NCI-H748 treated with DMSO at 0.1 percent for 48 hours (cell line): ENCODE measurements at regions not wholly inside any gene's neighbourhood (a gene's known extent, or its start where the extent isn't known, plus 50 kb on each side); places are given as distances from the start of the nearest gene placed in this dataset.
A peak's percentile ranks its signal among the peaks of the same experiment; 100 is the strongest.
"Not testable (repeated sequence)": the region's sequence is repeated elsewhere in the genome, so short reads cannot be mapped to it uniquely, and the experiment has no call there.

Source experiments
- DNase-seq: peaks from one replicate; lab custom pipeline; 2025; lab: John Stamatoyannopoulos, UW

DNA sequence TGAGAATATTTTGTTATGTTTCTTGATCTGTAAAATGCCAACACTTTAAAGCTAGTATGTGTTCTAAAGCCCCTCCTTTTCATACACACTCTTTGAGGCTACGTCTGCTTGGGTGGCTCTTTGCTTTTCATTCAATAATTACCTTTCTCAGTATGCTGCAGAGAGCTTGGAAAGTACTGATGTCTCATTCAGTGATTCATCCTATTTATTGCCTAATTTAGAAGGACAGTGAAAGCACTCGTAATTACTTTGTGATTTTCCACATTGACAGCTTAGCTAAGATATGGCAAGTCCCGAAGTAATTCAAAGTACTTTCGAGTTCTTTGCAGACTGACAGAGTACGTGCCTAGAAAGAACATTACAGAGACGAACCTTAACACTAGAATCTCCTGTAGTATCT is 57.2 kb downstream of the BMP15 start:
- no peak for DNase-seq

DNA sequence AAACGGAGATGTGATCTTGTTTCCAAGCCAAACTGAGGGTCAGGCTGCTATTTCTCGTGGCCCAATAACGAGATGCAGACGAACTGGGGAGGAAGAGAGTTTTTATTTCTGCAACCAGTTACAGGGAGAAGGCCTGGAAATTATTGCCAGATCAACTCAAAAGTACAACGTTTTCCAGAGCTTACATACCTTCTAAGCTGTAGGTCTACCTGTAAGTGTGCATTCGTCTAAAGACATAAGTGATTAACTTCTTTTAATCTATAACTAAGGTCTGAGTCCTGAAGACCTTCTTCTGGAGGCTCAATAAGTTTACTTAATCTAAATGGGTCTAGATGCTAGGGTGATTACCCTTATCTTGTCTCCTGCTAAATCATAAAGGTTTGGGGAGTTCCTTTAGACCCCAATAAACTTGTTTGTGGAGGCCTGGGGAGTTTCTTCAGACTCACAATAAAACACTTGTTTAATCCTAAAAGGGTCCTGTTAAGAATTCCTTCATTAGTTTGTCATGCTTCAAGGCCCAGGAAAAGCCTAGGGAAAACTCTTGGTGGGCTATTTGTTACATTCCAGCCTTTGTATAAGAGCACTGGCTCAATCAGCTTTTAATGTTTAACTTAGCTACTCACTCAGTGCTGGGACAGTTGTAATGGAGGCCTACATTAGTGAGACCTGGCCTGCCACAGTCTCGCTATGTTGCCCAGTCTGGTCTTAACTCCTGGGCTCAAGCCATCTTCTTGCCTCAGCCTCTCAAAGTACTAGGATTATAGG is 58.5 kb downstream of the BMP15 start:
- not testable (repeated sequence) for DNase-seq

DNA sequence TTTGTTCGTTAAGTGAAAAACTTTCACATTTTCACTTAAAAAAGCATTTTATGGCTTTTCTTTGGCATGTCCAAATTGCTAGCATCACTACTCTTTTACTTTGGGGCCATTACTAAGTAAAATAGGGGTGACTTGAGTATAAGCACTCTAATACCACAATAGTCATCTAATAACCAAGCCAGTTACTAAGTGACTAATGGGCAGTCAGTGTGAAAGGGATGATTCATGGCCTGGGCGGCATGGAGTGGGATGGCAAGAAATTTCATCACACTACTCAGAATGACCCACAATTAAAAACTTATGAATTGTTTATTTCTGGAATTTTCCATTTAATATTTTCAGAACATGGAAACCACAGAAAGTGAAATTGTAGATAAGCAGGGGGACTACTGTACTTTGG is 60.9 kb downstream of the BMP15 start:
- DNase-seq = no peak

DNA sequence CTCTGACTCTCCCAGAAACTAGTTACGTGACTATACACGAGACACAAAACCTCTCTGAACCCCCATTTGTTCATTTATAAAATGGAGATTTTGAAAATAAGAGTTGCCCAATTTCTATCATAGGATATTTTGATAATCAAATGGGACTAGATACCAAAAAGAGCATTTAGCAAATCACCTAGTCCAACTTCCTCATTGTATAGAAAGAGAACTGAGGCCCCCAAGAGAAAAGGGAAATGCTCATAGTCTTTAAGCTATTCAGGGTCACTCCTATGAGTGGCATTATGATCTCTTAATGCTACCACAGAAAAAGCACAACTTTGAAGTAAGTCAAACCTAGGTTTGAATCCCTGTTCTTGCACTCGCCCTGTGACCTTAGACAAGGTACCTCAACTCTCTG is 62.7 kb downstream of the BMP15 start:
- no peak for DNase-seq

DNA sequence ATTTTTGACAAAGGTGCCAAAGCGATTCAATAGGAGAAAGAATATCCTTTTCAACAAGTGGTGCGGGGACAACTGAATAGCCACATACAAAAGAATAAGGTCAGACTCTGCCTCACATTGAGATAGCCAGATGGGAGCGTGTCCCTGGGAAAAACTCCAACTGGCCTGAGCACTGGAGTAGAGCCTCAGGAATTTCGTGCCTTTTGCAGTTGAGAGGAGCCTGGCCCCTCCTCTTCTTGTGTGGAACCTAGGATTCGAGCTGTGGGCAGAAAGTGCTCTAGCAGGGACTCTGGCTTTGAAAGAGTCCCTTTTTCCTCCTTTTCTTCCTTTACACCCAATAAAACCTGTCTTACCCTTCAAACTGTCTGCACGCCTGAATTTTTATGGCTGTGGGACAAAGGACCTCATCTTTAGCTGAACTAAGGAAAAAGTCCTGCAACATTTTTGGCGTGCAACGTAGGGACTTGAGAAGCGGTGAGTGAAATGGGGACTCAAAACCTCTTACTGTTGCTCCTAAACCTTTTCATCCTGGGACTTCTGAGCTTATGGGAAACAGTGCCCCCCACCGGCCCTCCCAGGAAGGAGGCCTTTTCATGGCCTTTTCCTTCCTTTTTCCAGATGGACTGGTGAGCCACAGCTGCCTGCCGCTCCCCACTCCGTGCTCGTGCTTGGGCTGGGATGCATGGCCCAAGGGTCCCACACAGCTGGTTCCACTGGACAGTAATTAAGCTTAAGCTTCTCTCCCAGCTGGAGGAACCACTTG is 68.6 kb downstream of the BMP15 start:
- no peak for DNase-seq

DNA sequence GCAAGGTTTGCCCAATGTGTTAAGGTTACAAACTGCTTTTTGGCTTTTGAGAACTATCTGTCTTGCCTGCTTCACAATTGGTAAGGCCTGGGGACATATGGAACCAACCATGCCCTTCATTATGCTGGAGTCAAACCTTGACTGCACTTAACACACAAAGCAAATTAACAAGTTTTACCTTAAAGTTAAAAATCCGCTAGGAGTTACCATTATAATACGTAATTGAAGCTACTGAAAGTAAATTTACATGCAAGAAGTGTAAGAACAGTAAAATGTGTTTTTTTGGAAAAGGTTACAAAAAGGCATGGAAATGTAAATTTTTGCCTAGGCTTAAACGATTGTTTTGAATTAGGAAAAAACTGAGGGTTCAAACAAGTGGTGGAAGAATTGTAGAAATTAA is 69.7 kb downstream of the BMP15 start:
- no peak for DNase-seq

DNA sequence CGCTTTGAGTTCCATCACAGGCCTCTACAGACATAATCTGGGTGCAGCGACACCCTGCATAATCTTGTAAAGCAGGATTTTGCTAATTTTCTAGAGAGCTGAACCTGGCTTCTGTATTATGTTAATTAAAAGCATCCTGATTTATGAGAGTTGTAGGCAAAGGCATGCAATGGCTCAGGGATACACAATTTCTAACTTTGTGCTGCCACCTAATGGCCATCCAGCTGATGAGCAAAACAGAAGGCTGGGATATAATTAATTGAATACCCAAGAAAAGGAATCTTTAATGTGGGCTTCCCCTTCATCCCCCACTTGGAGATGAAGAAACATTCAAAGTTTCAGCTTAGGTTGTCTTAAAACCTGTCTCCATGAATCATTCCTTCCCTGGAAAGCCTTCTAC is 78.1 kb downstream of the BMP15 start:
- DNase-seq = no peak

DNA sequence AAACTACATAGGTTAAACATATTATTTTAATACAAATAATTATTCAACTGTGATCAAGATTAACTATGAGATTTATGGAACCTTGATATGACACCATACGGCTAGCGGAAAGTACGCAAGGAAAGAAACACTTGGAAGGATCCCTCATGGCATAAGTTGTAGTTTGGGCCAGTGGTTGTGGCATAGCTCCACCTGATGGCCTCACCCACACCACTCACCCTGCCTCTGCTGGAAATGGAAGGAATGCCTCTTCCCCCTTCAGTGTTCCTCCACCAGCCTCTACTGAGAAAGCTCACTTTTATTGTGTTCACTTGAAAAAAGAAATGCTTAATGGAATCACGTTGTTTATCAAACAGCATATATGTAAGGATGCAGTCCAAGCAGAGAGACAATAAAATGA is 86.4 kb downstream of the BMP15 start:
- no peak for DNase-seq

DNA sequence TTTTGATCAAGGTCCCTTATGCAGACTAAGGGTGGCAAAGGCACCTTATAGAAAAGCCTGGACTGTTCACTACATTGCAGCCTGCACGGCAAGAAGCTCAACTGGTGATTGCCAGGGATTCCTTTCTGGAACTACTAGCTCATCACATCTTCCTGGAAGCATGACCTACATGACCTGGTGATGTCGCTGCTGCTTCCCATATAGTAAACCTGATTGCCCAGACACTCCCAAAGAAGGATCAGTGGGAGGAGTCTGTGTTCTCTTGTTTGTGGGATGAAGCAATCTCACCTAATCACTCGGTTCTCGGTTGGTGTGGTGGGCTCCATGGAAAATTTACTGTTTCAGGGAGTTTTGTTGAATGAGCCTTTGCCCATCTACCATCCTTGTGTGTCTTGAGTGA is 89.8 kb downstream of the BMP15 start:
- not testable (repeated sequence) for DNase-seq

DNA sequence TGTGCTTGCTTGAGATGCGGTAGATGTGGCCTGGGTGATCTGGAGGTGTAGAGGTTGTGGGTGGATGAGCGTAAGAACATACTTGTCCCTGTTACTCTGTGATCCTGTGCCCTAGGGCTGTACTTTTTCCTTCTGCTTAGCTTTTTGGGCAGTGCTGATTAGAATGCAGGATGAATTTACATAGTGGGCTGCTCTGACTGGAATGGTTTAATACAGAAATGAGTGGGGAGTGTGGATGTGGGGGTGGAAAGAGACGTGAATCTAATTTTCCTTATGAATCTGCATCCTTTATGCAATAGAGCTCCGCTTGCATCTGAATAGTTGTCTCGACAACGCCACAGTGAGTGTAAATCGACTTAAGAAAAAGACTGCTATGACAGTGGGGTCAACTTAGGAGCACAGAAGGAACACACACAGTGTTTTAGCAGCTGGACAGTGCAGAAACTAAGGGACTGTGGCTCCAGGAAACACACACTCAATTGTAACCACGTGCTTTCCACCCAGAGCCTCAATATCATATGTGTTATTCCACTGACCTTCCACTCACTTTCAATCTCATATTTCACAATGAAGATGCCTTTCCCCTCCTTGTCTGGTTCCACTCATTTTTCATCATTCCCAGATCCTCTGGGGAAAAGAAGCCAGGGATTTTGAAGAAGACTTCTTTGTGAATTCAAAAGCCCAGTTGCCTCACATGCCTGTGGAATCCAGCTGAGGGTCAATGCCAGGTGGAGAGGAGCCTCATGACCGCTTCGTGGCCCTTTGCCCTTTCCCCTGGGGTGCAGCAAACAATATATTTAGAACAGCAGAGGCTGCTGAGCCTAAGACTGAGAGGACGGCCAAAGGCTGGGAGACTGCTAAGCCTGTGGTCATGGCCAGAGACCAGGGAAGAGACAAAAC is 91.4 kb downstream of the BMP15 start:
- DNase-seq = not testable (repeated sequence)

DNA sequence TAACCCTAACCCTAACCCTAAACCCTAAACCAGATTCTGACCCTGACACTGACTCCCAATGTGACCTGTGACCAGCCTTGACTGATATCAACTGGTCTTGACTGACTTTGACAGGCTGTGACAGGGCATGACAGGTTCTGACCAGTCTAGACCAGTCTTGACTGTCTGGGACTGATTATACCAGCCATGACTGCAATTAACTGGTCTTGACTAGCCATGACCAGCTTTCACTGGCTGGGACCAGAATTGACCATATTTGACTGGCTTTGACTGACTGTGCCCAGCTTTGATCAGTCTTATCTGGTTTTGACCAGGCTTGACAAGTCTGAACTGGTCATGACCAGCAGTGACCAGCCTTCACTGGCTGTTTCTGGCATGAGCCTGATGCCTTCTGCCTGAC is 95.5 kb downstream of the BMP15 start:
- DNase-seq = no peak

DNA sequence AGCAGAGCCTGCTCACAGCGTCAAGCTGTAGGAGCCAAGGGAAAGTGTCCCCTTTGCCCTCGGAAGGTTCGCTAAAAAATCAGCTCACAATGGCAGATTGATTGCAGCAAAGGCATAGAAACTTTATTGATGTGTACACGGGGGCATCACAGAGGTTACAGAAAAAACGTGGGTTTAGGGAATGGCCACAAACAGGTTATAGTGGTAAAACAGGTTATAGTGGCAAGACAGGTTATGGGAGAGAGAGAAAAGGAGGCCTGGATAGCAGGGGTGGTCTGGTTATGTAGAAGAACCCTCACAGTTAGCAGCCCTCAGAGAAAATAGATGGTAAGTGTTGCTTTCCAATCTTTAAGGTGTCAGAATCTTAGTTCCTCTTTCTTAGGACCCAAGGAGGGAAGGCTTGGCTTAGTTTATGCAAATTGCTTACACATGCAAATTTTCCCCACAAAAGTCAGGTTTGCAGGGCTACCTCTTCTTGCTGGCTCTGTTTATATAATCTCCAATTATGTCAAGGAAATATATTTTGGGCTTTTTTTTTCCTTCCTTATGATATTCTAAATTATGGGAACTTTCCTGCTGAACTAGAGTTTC is 113.7 kb downstream of the BMP15 start:
- no peak for DNase-seq

DNA sequence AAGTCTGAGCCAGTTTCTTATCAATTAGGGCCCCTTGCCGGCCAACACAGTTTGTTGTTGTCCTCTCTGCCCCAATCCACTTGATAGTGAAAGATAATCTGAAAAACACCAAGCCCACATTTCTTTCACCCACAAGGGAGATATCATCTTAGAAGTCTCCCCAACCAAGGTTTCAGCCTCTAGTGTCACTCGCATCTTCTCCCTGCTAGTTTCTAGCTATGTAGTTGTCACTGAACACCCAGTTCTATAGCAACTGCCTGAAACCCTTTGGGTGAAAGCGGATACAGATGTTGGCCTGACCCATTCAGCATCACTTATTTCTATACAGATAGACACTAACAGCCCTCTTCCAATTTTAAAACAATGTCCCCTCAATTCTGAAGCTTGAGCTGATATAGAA is 116.3 kb downstream of the BMP15 start:
- DNase-seq = no peak

DNA sequence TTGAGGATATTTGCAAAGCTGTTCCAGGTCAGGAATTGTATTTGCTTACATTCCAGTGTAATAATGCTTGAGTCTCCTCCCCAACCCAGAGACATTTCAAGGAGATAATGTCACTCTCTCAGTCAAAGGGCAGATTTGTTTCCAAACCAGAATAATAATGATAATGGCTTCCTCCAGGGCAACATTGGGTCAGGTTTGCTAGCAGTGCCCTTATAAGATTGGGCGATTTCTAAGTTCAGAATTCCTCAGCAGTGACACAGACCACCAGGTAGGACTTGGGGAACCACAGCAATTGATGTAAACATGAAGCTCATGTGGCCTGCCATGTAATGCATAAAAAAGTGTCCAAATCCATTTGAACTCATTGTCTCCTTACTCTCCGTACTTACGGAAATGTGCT is 125.2 kb downstream of the BMP15 start:
- no peak for DNase-seq

DNA sequence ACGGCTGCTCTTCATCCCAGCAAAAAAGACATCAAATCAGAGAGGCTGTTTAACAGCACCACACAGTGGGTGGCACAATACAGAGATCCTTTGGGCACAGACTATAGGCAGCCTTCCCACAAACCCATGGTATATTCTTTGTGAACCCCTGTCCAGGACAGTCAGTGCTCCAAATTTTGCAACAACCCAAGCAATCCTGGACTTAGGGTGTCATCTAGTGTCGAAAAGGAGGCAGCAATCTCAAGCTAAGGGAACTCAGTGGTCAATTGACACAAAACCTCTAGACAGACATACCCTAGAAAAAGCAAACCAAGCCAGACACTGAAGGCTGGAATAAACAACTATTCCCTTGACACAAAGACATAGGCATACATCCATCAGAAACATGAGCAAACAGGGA is 137.4 kb downstream of the BMP15 start:
- no peak for DNase-seq

DNA sequence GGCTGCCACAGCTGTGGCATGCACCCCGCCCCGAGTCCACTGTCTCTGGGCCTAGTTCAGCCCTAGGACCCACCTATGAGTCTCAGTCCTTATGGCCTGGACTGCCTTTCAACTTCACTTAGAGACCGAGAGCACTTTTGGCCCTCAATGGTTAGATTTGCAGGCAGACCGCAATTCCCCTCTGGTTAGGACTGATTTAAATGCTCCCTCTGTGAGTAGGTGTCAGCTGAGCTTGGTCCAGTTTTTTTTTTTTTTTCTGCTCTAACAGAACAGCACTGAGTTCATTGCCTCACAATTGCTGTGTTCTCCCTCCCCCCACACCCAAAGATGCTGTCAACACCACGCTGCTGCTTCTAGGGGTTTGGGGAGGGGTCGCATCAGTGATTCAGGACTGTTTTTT is 143.2 kb downstream of the BMP15 start:
- DNase-seq = no peak

DNA sequence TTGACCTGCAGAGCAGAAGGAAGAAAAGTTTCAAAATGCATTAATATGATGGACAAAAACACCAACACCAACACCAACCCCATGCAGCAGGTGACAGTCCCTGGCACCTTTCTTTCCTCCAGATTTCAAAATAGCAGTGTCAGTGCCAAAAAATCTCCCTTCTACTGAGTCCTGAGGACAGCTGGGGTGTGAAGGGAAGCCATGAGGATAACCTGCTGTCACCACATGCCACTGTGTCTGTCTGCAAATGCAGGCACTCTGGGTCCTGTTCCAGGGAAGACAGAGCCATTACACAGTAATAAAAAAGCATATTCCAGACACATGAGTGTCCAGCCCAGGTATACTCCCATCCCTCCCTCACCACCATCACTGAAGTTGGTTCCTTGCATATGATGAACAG is 187.5 kb downstream of the BMP15 start:
- DNase-seq = no peak

DNA sequence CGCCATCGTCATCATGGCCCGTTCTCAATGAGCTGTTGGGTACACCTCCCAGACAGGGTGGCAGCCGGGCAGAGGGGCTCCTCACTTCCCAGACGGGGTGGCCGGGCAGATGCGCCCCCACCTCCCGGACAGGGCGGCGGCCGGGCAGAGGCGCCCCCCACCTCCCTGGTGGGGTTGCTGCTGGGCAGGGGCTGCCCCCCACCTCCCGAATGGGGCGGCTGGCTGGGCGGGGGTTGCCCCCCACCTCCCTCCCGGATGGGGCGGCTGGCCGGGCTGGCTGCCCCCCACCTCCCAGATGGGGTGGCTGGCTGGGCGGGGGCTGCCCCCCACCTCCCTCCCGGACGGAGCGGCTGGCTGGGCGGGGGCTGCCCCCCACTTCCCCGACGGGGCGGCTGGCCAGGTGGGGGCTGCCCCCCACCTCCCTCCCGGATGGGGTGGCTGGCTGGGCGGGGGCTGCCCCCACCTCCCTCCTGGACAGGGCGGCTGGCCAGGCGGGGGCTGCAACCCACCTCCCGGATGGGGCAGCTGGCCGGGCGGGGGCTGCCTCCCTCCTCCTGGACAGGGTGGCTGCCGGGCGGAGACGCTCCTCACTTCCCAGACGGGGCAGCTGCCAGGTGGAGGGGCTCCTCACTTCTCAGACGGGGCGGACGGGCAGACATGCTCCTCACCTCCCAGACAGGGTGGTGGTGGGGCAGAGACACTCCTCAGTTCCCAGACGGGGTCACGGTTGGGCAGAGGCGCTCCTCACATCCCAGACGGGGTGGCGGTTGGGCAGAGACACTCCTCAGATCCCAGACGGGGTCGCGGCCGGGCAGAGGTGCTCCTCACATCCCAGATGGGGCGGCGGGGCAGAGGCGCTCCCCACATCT is 208.8 kb downstream of the BMP15 start:
- not testable (repeated sequence) for DNase-seq

DNA sequence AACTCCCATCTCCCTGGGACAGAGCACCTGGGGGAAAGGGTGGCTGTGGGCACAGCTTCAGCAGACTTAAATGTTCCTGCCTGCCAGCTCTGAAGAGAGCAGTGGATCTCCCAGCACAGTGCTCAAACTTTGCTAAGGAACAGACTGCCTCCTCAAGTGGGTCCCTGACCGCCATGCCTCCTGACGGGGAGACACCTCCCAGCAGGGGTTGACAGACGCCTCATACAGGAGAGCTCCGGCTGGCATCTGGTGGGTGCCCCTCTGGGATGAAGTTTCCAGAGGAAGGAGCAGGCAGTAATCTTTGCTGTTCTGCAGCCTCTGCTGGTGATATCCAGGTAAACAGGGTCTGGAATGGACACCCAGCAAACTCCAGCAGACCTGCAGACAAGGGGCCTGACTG is 206.9 kb upstream of the NUDT10 start:
- not testable (repeated sequence) for DNase-seq

DNA sequence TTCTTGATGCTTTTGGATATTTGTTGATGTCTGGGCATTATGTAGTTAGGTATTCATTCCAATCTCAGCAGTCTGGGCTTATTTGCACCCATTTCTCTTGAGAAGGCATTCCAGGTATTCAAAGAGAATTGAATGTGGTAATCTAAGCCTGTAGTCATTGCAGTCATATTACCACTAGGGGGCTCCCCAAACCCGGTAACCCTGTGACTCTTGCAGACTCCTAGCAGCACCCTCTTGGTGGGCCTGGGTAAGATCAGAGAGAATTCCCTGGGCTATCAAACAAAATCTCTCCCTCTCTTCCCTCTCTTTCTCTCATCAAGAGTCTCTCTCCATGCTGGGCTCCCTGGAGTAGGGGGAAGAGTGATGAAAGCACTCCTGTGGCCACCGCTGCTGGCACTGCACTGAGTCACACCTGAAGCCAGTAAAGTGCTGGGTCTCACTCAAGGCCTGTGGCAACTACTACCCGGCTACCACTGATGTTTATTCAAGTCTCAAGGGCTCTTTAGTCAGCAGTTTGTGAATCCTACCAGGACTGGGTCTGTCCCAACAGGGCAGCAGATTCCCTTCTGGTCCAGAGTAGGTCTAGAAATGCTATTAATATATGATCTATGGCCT is 187.7 kb upstream of the NUDT10 start:
- peak; percentile 21 for DNase-seq

DNA sequence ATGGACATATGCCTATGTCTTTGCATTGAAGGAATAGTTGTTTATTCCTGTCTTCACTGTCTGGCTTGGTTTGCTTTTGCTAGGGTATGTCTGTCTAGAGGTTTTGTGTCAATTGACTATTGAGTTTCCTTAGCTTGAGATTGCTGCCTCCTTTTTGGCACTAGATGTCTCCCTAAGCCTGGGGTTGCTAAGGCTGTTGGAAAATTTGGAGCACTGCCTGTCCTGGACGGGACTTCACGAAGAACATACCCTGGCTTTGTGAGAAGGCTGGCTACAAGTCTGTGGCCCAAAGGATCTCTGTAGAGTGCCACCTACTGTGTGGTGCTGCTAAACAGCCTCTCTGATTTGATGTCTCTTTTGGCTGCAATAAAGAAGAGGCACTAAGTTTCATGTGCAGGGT is 183.8 kb upstream of the NUDT10 start:
- DNase-seq = no peak
